ENCODE measurements at regions not wholly inside any gene's neighbourhood (a gene's known extent, or its start where the extent isn't known, plus 50 kb on each side); places are given as distances from the start of the nearest gene placed in this dataset.

- DNase-seq (ENCODE audit: extremely low read depth in 1 of 4, low spot score in 3 of 4) = no peak
- peaks cover 0 to 14% of the 10 kb centered on the region in 2 experiments; a peak in 2 of 5 replicates for H3K27me3 ChIP-seq (ENCODE audit: control insufficient read depth in 2 of 2, insufficient read depth in 2 of 2, low read length in 2 of 2)
- no peaks in the 10 kb centered on the region; a peak in 1 of 5 replicates for H3K4me1 ChIP-seq (replicated peaks in 1 of 2; ENCODE audit: control insufficient read depth in 2 of 2, insufficient read depth in 2 of 2, low read length in 2 of 2)
- H3K4me3 ChIP-seq = no peak overlapping the region
- no peaks in the 10 kb centered on the region for H3K9me3 ChIP-seq (replicated peaks; ENCODE audit: control insufficient read depth, insufficient read depth, low read depth, low read length)
- H3K9me1 ChIP-seq (ENCODE audit: control insufficient read depth, insufficient read depth, low read length) = no peaks in the 10 kb centered on the region
- FAIRE-seq = no peak
- in situ Hi-C loops (cut with MboI) (no loop called here), intact Hi-C loops (cut with micrococcal nuclease) (no loop called here)
- no peaks in the 10 kb centered on the region for H4K20me1 ChIP-seq (replicated peaks; ENCODE audit: control insufficient read depth, insufficient read depth, low read length)
- ChIA-PET POLR2A (no interaction called here), CTCF (ENCODE audit: low intra/inter-chr PET ratio) (no interaction called here)
- WGBS (ENCODE audit: insufficient coverage, low coverage, missing lambda C conversion rate) = 0% methylated on average over 7 of the region's 7 CpGs
- ATAC-seq = no peak
- BruUV-seq (replicated peaks) = no TSS peak
- no peak overlapping the region for H3K9ac ChIP-seq (ENCODE audit: insufficient read depth in 1 of 2, low read depth in 2 of 2, low read length in 2 of 2)
- no peak overlapping the region for H3K27ac ChIP-seq (ENCODE audit: extremely low read depth, low read depth, low read length)
- H3K36me3 ChIP-seq (ENCODE audit: control insufficient read depth, insufficient read depth, low read length) = no peaks in the 10 kb centered on the region
- H3K79me2 ChIP-seq (ENCODE audit: control insufficient read depth, insufficient read depth, low read length) = no peaks in the 10 kb centered on the region
- no peak overlapping the region for H2AFZ ChIP-seq (ENCODE audit: low read depth, low read length)
- no peak overlapping the region for H3K4me2 ChIP-seq (ENCODE audit: insufficient read depth, low read length)
- TF ChIP-seq CREBBP (IDR thresholded peaks at IDR 0.05; ENCODE audit: low read depth, low read length) (no peak), MYNN (IDR thresholded peaks at IDR 0.05) (no peak), MYNN (CRISPR knock-in tag; IDR thresholded peaks at IDR 0.05) (no peak), BCOR (IDR thresholded peaks at IDR 0.05) (no peak), LCOR (CRISPR knock-in tag; IDR thresholded peaks at IDR 0.05) (no peak), JUN (IDR thresholded peaks at IDR 0.05; ENCODE audit: borderline replicate concordance, low read depth, low read length) (no peak), JUN (CRISPR knock-in tag; IDR thresholded peaks at IDR 0.05; ENCODE audit: borderline replicate concordance) (no peak), POLR2AphosphoS2 (IDR thresholded peaks at IDR 0.05; ENCODE audit: low read length) (no peak), ZFP91 (CRISPR knock-in tag; IDR thresholded peaks at IDR 0.05) (no peak)
- TF ChIP-seq, protein P1, sequence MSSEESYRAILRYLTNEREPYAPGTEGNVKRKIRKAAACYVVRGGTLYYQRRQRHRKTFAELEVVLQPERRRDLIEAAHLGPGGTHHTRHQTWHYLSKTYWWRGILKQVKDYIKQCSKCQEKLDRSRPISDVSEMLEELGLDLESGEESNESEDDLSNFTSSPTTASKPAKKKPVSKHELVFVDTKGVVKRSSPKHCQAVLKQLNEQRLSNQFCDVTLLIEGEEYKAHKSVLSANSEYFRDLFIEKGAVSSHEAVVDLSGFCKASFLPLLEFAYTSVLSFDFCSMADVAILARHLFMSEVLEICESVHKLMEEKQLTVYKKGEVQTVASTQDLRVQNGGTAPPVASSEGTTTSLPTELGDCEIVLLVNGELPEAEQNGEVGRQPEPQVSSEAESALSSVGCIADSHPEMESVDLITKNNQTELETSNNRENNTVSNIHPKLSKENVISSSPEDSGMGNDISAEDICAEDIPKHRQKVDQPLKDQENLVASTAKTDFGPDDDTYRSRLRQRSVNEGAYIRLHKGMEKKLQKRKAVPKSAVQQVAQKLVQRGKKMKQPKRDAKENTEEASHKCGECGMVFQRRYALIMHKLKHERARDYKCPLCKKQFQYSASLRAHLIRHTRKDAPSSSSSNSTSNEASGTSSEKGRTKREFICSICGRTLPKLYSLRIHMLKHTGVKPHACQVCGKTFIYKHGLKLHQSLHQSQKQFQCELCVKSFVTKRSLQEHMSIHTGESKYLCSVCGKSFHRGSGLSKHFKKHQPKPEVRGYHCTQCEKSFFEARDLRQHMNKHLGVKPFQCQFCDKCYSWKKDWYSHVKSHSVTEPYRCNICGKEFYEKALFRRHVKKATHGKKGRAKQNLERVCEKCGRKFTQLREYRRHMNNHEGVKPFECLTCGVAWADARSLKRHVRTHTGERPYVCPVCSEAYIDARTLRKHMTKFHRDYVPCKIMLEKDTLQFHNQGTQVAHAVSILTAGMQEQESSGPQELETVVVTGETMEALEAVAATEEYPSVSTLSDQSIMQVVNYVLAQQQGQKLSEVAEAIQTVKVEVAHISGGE (CRISPR knock-in tag; IDR thresholded peaks at IDR 0.05) = no peak
Measured at GRCh38 chr2:136234261-136234660, 116.3 kb upstream of the CXCR4 start.
